GM12891 (cell line): ENCODE measurements at regions not wholly inside any gene's neighbourhood (a gene's known extent, or its start where the extent isn't known, plus 50 kb on each side); places are given as distances from the start of the nearest gene placed in this dataset.

Source experiments
- POLR2A ChIP-seq: IDR thresholded peaks from 2 replicates; pipeline ENCODE4 v1.6.1; 2011; ENCODE audit warnings: low read depth, low read length, control low read depth
- POLR2AphosphoS5 ChIP-seq: IDR thresholded peaks from 2 replicates; pipeline ENCODE4 v1.6.1; 2011; ENCODE audit warnings: low read depth, low read length, control low read depth
- SPI1 ChIP-seq: IDR thresholded peaks from 2 replicates; pipeline ENCODE4 v1.6.1; 2011; ENCODE audit warnings: low read depth, low read length, control low read depth
- TAF1 ChIP-seq: IDR thresholded peaks from 2 replicates; pipeline ENCODE4 v1.6.1; 2011; ENCODE audit warnings: low read depth, low read length, control low read depth

- TF ChIP-seq POLR2AphosphoS5 (no peak), SPI1 (no peak), POLR2A (no peak), TAF1 (no peak)
Measured at GRCh38 chr1:239800861-239801260, 290.8 kb upstream of the FMN2 start.
